ENCODE measurements at regions not wholly inside any gene's neighbourhood (a gene's known extent, or its start where the extent isn't known, plus 50 kb on each side); places are given as distances from the start of the nearest gene placed in this dataset.

- Histone ChIP-seq H3K9me3 (no peaks in the 10 kb centered on the region), H3K36me3 (no peaks in the 10 kb centered on the region), H3K4me1 (peaks cover 0 to 6% (median 6%) of the 10 kb centered on the region in 4 donors), H3K27me3 (no peaks in the 10 kb centered on the region), H3K27ac (no peak overlapping the region), H3K4me3 (no peak overlapping the region)
- TF ChIP-seq POLR2AphosphoS5 (IDR thresholded peaks at IDR 0.05) (no peak), EP300 (IDR thresholded peaks at IDR 0.05) (no peak), POLR2A (IDR thresholded peaks at IDR 0.05) (no peak)
- TF ChIP-seq, protein P1, sequence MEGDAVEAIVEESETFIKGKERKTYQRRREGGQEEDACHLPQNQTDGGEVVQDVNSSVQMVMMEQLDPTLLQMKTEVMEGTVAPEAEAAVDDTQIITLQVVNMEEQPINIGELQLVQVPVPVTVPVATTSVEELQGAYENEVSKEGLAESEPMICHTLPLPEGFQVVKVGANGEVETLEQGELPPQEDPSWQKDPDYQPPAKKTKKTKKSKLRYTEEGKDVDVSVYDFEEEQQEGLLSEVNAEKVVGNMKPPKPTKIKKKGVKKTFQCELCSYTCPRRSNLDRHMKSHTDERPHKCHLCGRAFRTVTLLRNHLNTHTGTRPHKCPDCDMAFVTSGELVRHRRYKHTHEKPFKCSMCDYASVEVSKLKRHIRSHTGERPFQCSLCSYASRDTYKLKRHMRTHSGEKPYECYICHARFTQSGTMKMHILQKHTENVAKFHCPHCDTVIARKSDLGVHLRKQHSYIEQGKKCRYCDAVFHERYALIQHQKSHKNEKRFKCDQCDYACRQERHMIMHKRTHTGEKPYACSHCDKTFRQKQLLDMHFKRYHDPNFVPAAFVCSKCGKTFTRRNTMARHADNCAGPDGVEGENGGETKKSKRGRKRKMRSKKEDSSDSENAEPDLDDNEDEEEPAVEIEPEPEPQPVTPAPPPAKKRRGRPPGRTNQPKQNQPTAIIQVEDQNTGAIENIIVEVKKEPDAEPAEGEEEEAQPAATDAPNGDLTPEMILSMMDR (IDR thresholded peaks at IDR 0.05) = no peak
- WGBS, 2 donors = 59 to 65% methylated on average over 8 of the region's 8 CpGs
- DNase-seq (no peak), ATAC-seq (ENCODE audit: low FRiP score in 2 of 2) (no peak)
Observed at GRCh38 chr1:87594736-87595383, 266.2 kb downstream of the LMO4 start.

- no peak for TF ChIP-seq EP300 (IDR thresholded peaks at IDR 0.05)
- TF ChIP-seq POLR2AphosphoS5 (IDR thresholded peaks at IDR 0.05) = no peak
- TF ChIP-seq POLR2A (IDR thresholded peaks at IDR 0.05) = no peak
- TF ChIP-seq, protein P1 (IDR thresholded peaks at IDR 0.05) = no peak
- 49 to 55% methylated on average over 3 of the region's 3 CpGs for WGBS, 2 donors
- Histone ChIP-seq H3K27me3 (no peaks in the 10 kb centered on the region), H3K4me1 (peaks cover 0 to 6% (median 6%) of the 10 kb centered on the region in 4 donors), H3K27ac (no peak overlapping the region), H3K4me3 (no peak overlapping the region), H3K36me3 (no peaks in the 10 kb centered on the region), H3K9me3 (no peaks in the 10 kb centered on the region)
- DNase-seq = no peak
- ATAC-seq (ENCODE audit: low FRiP score in 2 of 2) = no peak
Observed at GRCh38 chr1:87595384-87595781, 266.7 kb downstream of the LMO4 start.

DNA sequence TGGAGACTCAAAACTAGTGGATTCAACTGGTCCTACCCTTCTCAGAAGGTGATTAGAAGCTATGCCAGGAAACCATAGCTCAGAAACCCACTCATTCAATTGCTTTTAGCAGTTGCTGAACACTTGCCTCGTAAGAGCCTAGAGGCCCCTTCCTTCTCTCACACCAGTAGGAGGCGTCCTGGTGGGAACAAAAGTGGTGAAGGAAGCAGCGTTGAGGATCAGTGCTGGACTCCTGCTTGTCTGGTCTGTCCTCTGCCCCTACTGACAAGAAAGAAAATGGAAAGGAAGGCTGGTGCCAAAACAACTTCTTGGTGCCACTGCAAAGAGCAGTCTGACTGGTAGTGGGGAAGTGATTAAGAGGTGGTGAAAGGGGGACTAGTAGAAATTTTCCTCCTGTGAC, 269.7 kb downstream of the LMO4 start:
- DNase-seq (no peak), ATAC-seq (ENCODE audit: low FRiP score in 2 of 2) (no peak)
- no peak overlapping the region for H3K4me3 ChIP-seq
- 69 to 80% methylated on average over 3 of the region's 3 CpGs for WGBS, 2 donors
- no peak overlapping the region for H3K27ac ChIP-seq
- H3K36me3 ChIP-seq = no peaks in the 10 kb centered on the region
- H3K4me1 ChIP-seq = peaks cover 0 to 6% (median 6%) of the 10 kb centered on the region in 4 donors
- H3K9me3 ChIP-seq = no peaks in the 10 kb centered on the region
- no peak for TF ChIP-seq POLR2AphosphoS5 (IDR thresholded peaks at IDR 0.05)
- no peak for TF ChIP-seq POLR2A (IDR thresholded peaks at IDR 0.05)
- no peaks in the 10 kb centered on the region for H3K27me3 ChIP-seq

- no peaks in the 10 kb centered on the region for H3K27me3 ChIP-seq
- no peak for TF ChIP-seq POLR2A (IDR thresholded peaks at IDR 0.05)
- no peak for TF ChIP-seq EP300 (IDR thresholded peaks at IDR 0.05)
- TF ChIP-seq, protein P1 (IDR thresholded peaks at IDR 0.05) = no peak
- TF ChIP-seq POLR2AphosphoS5 (IDR thresholded peaks at IDR 0.05) = no peak
- no peak for ATAC-seq (ENCODE audit: low FRiP score in 2 of 2)
Observed at GRCh38 chr1:87599569-87599968, 270.9 kb downstream of the LMO4 start.

DNA sequence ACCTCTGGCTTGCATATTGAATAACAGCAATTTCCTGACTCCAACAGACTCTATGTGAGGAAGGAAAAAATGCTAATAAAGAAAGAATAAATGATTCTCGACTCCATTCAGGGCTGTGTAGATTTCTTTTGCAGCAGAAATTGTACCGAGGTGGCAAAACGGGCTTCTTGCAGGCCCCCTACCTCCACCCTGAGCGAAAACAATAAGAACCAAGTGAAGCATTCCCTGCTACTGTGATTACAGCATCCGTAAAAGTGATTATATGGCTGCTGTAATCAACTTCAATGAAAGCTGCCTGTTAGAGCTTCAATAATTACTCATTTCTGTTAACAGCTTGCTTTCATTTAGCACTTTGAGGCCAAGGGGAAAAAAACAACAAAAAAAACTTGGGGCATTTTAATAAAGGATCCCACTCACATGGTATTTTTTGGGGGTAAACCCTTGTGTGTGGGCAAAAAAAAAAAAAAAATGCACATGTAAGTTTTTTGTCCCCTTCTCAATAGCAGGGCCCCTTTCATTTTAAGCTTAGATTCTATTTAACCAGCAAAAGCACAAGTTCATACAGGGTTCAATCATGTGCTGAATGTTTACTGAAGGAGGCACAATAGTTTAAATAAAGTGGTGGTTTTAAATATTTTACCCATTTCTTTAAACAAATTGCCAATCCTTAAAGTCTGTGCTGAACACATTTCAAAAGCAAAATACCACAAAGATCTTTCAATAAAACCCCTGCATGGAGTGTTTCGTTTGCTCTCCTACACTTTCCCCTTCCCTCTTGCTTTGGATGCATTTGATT, 271.6 kb downstream of the LMO4 start:
- Histone ChIP-seq H3K9me3 (no peaks in the 10 kb centered on the region), H3K4me1 (peaks cover 0 to 2% (median under 1%) of the 10 kb centered on the region in 4 donors), H3K27me3 (no peaks in the 10 kb centered on the region), H3K36me3 (no peaks in the 10 kb centered on the region), H3K4me3 (no peak overlapping the region), H3K27ac (no peak overlapping the region)
- 71 to 75% methylated on average over 6 of the region's 6 CpGs for WGBS, 2 donors
- TF ChIP-seq EP300 (IDR thresholded peaks at IDR 0.05) (no peak), POLR2AphosphoS5 (IDR thresholded peaks at IDR 0.05) (no peak), POLR2A (IDR thresholded peaks at IDR 0.05) (no peak)
- TF ChIP-seq, protein P1 (IDR thresholded peaks at IDR 0.05) = no peak
- no peak for DNase-seq
- no peak for ATAC-seq (ENCODE audit: low FRiP score in 2 of 2)

More at GRCh38 chr1:87599569-87599968, 270.9 kb downstream of the LMO4 start:
- Histone ChIP-seq H3K4me1 (peaks cover 0 to 6% (median 6%) of the 10 kb centered on the region in 4 donors), H3K9me3 (no peaks in the 10 kb centered on the region), H3K4me3 (no peak overlapping the region), H3K36me3 (no peaks in the 10 kb centered on the region), H3K27ac (no peak overlapping the region)
- DNase-seq = no peak
- WGBS, 2 donors = 75 to 84% methylated on average over 2 of the region's 2 CpGs
